Lower leg skin (tissue), 4 donors: ENCODE measurements at regions not wholly inside any gene's neighbourhood (a gene's known extent, or its start where the extent isn't known, plus 50 kb on each side); places are given as distances from the start of the nearest gene placed in this dataset.

Experiments used
- DNase-seq, 2 donors: peaks; one replicate each; pipeline ENCODE4 v3.0.0-alpha.2; 2019; ENCODE audit warnings: low spot score in 2 of 2
- H3K4me3 ChIP-seq: fragments of 200-600 bp; sonication (generic); 2 replicates; pipeline ENCODE4 v1.5.1; 2017; ENCODE audit warnings: mild to moderate bottlenecking, low read depth; ENCODE audit not compliant: poor library complexity, severe bottlenecking
- POLR2A ChIP-seq, 2 donors: fragments of 450-650 bp; IDR thresholded peaks; one replicate each; pipeline ENCODE4 v1.6.1; 2016 to 2017; ENCODE audit warnings: antibody characterized with exemption in 2 of 2, mild to moderate bottlenecking in 1 of 2, moderate library complexity in 1 of 2
- WGBS, 2 donors: methylation state at CpG; one replicate each; pipeline ENCODE4 v1.1.5; 2018; 5-methylcytosine and 5-hydroxymethylcytosine counted together
- intact Hi-C: fragments of 100-400 bp; cut with DNase I; formaldehyde crosslinking; loops from one replicate; pipeline ENCODE4 v1.15.0; 2023; ENCODE audit warnings: low total_unique reads
- TF ChIP-seq, protein P1 (sequence below), 3 donors: fragments of 450-650 bp; IDR thresholded peaks; one replicate each; pipeline ENCODE4 v1.5.1; 2016; ENCODE audit warnings: antibody characterized with exemption in 3 of 3, mild to moderate bottlenecking in 3 of 3, moderate library complexity in 2 of 3

DNA sequence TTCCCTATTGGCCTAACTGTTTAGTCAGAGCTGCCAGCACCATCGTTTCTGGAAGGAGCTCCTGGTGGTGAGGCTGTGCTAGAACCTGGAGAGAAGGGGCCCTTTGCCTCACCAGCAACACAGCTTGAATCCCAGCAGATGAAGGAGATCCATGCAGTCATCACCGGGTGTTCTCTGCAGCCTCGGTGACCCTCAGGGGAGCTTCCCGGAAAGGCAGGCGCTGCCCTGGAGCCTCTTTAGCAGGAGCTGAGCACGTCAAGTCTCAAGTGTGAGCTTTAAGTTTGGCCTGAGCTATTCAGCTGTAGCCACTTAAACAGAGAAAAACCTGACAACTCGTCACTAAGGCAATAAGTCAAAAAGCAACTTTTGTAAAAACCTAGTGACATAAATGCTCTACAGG lies 181.2 kb upstream of the FOXQ1 start:
- H3K4me3 ChIP-seq = no peak overlapping the region
- intact Hi-C loops = no loop called here
- no peak for DNase-seq
- 60 to 62% methylated on average over 7 of the region's 7 CpGs for WGBS, 2 donors
- TF ChIP-seq, protein P1, sequence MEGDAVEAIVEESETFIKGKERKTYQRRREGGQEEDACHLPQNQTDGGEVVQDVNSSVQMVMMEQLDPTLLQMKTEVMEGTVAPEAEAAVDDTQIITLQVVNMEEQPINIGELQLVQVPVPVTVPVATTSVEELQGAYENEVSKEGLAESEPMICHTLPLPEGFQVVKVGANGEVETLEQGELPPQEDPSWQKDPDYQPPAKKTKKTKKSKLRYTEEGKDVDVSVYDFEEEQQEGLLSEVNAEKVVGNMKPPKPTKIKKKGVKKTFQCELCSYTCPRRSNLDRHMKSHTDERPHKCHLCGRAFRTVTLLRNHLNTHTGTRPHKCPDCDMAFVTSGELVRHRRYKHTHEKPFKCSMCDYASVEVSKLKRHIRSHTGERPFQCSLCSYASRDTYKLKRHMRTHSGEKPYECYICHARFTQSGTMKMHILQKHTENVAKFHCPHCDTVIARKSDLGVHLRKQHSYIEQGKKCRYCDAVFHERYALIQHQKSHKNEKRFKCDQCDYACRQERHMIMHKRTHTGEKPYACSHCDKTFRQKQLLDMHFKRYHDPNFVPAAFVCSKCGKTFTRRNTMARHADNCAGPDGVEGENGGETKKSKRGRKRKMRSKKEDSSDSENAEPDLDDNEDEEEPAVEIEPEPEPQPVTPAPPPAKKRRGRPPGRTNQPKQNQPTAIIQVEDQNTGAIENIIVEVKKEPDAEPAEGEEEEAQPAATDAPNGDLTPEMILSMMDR (IDR thresholded peaks at IDR 0.05) = no peak
- no peak for TF ChIP-seq POLR2A (IDR thresholded peaks at IDR 0.05)

GRCh38 chr6:1129131-1129530 lies 182.8 kb upstream of the FOXQ1 start:
- H3K4me3 ChIP-seq = no peak overlapping the region
- TF ChIP-seq POLR2A (IDR thresholded peaks at IDR 0.05) = no peak
- TF ChIP-seq, protein P1 (IDR thresholded peaks at IDR 0.05) = no peak
- DNase-seq = no peak
- 51 to 54% methylated on average over 8 of the region's 8 CpGs for WGBS, 2 donors
- intact Hi-C loops = no loop called here

DNA sequence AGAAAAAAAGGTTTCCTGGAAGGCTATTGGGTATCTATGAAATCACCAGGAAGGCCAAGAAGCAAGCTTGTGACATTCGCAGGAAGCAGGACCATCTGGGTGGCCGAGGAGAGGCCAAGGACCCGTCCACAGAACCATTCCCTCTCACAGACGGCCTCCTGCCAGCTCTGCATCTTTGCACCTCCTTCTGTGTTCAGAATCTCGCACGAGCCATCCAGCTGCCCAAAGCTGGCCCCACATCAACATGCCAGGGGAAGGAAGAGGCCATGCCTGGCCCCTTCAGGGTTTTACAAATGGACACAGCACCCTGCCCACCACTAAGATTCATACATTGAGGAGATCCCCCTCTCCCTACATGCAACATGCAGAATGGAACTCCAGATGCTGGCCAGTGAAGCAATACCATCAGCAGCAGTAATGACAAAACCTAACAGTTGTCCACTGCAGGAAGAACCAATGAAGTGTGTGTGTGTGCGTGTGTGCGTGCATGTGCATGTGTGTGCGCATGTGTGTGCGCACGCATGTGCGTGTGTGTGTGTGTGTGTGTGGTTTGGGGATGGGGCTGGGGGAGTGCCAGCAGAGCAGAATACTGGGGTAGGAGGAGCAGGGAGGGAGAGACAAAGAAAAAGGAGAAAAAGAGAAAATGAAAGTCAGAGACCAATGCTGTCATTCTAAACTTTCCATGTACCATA lies 184.2 kb upstream of the FOXQ1 start:
- intact Hi-C loops = no loop called here
- DNase-seq = no peak
- TF ChIP-seq POLR2A (IDR thresholded peaks at IDR 0.05) = no peak
- TF ChIP-seq, protein P1 (IDR thresholded peaks at IDR 0.05) = no peak
- H3K4me3 ChIP-seq = no peak overlapping the region
- 86 to 91% methylated on average over 12 of the region's 12 CpGs for WGBS, 2 donors

GRCh38 chr6:1127129-1127528 lies 184.8 kb upstream of the FOXQ1 start:
- intact Hi-C loops = no loop called here
- no peak overlapping the region for H3K4me3 ChIP-seq
- DNase-seq = no peak
- TF ChIP-seq POLR2A (IDR thresholded peaks at IDR 0.05) = no peak
- TF ChIP-seq, protein P1 (IDR thresholded peaks at IDR 0.05) = no peak
- 94 to 95% methylated on average over 9 of the region's 9 CpGs for WGBS, 2 donors

DNA sequence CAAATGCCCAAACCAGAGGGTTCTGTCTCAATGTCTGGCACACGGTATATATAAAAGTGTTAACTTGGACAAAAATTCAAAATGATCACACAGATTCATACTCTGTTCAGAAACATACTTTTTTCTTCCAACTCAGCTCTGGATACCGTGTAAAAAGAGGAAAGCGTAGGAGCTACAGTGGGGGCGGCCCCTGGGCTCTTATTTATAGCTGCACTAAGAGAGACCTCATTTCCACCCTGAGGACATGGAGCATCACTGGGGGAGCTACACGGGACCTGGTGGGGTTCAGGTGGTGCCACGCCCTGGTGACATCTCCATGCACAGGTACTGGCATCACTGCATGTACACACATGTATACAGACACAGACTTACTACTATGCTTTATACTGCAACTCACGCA lies 185.9 kb upstream of the FOXQ1 start:
- WGBS, 2 donors = 87% methylated on average over 7 of the region's 7 CpGs
- TF ChIP-seq, protein P1 (IDR thresholded peaks at IDR 0.05) = no peak
- no peak for TF ChIP-seq POLR2A (IDR thresholded peaks at IDR 0.05)
- peak in 1 of 2 donors; percentile 70 for DNase-seq
- no peak overlapping the region for H3K4me3 ChIP-seq
- intact Hi-C loops = no loop called here

- 95 to 97% methylated on average over 8 of the region's 8 CpGs for WGBS, 2 donors
- TF ChIP-seq POLR2A (IDR thresholded peaks at IDR 0.05) = no peak
- TF ChIP-seq, protein P1 (IDR thresholded peaks at IDR 0.05) = no peak
- intact Hi-C loops = no loop called here
- peak in 1 of 2 donors; percentile 68 for DNase-seq
- H3K4me3 ChIP-seq = no peak overlapping the region
These were observed 186.6 kb upstream of the FOXQ1 start for GRCh38 chr6:1125297-1125696.
